ENCODE measurements at regions not wholly inside any gene's neighbourhood (a gene's known extent, or its start where the extent isn't known, plus 50 kb on each side); places are given as distances from the start of the nearest gene placed in this dataset.

GRCh38 chr2:204468746-204469429 is 76.4 kb upstream of the PARD3B start:
- TF ChIP-seq CTCF (IDR thresholded peaks at IDR 0.05) (no peak), POLR2A (IDR thresholded peaks at IDR 0.05) (no peak)
